Bronchial epithelial cell (primary cell): ENCODE measurements at regions not wholly inside any gene's neighbourhood (a gene's known extent, or its start where the extent isn't known, plus 50 kb on each side); places are given as distances from the start of the nearest gene placed in this dataset.

Experiments used
- DNase-seq: peaks from one replicate; pipeline ENCODE4 v3.0.0-alpha.2; 2010; ENCODE audit warnings: low read depth
- FAIRE-seq: peaks from 2 replicates; lab custom pipeline; 2011; peaks lifted over from hg19 to GRCh38; lab: Jason Lieb, UNC
- H3K27me3 ChIP-seq: 2 replicates; pipeline ENCODE4 v1.5.1; 2011; ENCODE audit warnings: low read length; ENCODE audit not compliant: control insufficient read depth, insufficient read depth
- H3K36me3 ChIP-seq: 2 replicates; pipeline ENCODE4 v1.5.1; 2011; ENCODE audit warnings: low read length; ENCODE audit not compliant: control insufficient read depth, insufficient read depth
- H3K4me3 ChIP-seq: 2 replicates; pipeline ENCODE4 v1.5.1; 2011; ENCODE audit warnings: mild to moderate bottlenecking, low read depth, low read length, control low read depth
- TF ChIP-seq, protein P1 (sequence below): IDR thresholded peaks from 2 replicates; pipeline ENCODE4 v1.5.1; 2011; ENCODE audit warnings: mild to moderate bottlenecking, moderate library complexity, low read length, control low read depth, inconsistent platforms; ENCODE audit not compliant: insufficient read depth, severe bottlenecking

DNA sequence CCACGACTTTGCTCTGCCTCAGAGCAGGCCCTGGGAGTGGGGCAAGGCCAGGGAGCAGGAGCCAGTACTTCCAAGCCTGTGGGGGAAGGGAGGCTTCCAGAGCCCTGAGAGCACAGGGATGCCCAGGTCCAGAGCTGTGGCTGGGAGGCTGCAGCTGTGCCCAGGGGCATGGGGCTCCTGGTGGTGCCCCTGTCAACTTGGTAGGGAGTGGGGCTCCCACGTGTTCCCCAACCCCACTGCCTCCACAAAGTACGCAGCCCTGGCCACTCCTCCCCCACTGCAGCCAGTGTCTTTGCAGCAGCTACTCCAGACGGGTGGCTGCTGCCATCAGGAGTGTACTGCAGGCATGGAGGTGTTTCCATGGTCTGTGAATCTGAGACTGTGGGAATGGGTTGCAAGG is 294.1 kb upstream of the SNX7 start:
- no peak for FAIRE-seq
- Histone ChIP-seq H3K27me3 (no peaks in the 10 kb centered on the region), H3K36me3 (no peaks in the 10 kb centered on the region), H3K4me3 (no peak overlapping the region)
- DNase-seq = no peak
- TF ChIP-seq, protein P1, sequence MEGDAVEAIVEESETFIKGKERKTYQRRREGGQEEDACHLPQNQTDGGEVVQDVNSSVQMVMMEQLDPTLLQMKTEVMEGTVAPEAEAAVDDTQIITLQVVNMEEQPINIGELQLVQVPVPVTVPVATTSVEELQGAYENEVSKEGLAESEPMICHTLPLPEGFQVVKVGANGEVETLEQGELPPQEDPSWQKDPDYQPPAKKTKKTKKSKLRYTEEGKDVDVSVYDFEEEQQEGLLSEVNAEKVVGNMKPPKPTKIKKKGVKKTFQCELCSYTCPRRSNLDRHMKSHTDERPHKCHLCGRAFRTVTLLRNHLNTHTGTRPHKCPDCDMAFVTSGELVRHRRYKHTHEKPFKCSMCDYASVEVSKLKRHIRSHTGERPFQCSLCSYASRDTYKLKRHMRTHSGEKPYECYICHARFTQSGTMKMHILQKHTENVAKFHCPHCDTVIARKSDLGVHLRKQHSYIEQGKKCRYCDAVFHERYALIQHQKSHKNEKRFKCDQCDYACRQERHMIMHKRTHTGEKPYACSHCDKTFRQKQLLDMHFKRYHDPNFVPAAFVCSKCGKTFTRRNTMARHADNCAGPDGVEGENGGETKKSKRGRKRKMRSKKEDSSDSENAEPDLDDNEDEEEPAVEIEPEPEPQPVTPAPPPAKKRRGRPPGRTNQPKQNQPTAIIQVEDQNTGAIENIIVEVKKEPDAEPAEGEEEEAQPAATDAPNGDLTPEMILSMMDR = no peak

- no peak overlapping the region for H3K4me3 ChIP-seq
- no peak for FAIRE-seq
Measured at GRCh38 chr1:98366343-98366742, 295.2 kb upstream of the SNX7 start.

GRCh38 chr1:98364544-98364943 is 297.0 kb upstream of the SNX7 start:
- FAIRE-seq (no peak), DNase-seq (no peak)
- TF ChIP-seq, protein P1 = no peak
- Histone ChIP-seq H3K27me3 (no peaks in the 10 kb centered on the region), H3K4me3 (no peak overlapping the region), H3K36me3 (no peaks in the 10 kb centered on the region)

More at GRCh38 chr1:98366343-98366742, 295.2 kb upstream of the SNX7 start:
- DNase-seq = no peak
- TF ChIP-seq, protein P1 = no peak
- H3K36me3 ChIP-seq = no peaks in the 10 kb centered on the region
- no peaks in the 10 kb centered on the region for H3K27me3 ChIP-seq

DNA sequence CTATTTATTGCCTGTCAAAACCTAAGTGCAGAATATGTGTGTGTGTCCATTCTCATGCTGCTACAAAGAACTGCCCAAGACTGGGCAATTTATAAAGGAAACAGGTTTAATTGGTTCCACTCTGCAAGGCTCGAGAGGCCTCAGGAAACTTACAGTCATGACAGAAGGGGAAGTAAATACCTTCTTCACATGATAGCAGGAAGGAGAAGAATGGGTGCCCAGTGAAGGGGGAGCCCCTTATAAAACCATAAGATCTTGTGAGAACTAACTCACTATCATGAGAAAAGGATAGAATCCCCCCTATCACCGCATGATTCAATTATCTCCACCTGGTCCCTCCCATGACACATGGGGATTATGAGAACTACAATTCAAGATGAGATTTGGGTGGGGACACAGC is 300.7 kb upstream of the SNX7 start:
- FAIRE-seq = no peak
- Histone ChIP-seq H3K36me3 (no peaks in the 10 kb centered on the region), H3K27me3 (no peaks in the 10 kb centered on the region), H3K4me3 (no peak overlapping the region)
- DNase-seq = no peak
- TF ChIP-seq, protein P1 = no peak

- Histone ChIP-seq H3K36me3 (no peaks in the 10 kb centered on the region), H3K27me3 (no peaks in the 10 kb centered on the region), H3K4me3 (no peak overlapping the region)
- DNase-seq (peak; percentile 71), FAIRE-seq (no peak)
- TF ChIP-seq, protein P1 = no peak
Measured at GRCh38 chr1:98355656-98356383, 305.7 kb upstream of the SNX7 start.

GRCh38 chr1:98352378-98352777 is 309.1 kb upstream of the SNX7 start:
- Histone ChIP-seq H3K4me3 (no peak overlapping the region), H3K27me3 (no peaks in the 10 kb centered on the region), H3K36me3 (no peaks in the 10 kb centered on the region)
- FAIRE-seq = no peak
- DNase-seq = no peak
- TF ChIP-seq, protein P1 = no peak
